ENCODE measurements at regions not wholly inside any gene's neighbourhood (a gene's known extent, or its start where the extent isn't known, plus 50 kb on each side); places are given as distances from the start of the nearest gene placed in this dataset.
A peak's percentile ranks its signal among the peaks of the same experiment; 100 is the strongest.

DNA sequence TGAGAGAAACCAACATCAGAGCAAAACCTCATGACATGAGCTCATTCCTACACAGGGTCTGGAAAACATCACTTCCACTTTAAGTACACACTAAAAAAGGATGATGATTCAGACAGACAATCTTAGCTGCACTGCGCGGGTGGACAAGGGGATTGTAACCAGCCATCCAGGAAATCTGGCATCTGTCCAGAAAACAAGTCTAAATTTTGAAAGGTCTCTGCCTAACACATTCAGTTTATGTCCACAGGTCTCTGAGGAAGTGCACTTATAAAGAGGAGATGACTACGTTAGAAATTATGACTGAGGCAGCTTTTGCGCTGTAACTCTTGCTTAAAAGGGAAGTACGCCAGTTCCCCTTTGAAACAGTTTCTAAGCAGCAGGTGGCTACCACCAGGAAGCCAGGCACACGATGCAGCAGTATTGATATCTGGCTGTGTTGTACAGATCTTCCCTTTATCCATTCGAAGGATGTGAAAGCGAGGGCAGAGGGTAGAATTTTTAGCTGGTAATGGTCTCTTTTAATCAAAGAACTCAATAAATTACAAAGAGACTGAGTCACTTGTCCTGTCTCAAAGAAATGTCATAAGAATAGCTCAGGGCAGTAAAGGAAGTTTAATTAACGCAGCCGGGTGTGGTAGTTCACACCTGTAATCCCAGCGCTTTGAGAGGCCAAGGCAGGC lies 128.0 kb downstream of the SETD4 start:
- TF ChIP-seq POLR2A (IDR thresholded peaks at IDR 0.05; ENCODE audit: extremely low read depth, insufficient read length) (no peak), MYC (IDR thresholded peaks at IDR 0.05; ENCODE audit: low read depth, low read length) (peak; percentile 67)
- TF ChIP-seq, protein P1, sequence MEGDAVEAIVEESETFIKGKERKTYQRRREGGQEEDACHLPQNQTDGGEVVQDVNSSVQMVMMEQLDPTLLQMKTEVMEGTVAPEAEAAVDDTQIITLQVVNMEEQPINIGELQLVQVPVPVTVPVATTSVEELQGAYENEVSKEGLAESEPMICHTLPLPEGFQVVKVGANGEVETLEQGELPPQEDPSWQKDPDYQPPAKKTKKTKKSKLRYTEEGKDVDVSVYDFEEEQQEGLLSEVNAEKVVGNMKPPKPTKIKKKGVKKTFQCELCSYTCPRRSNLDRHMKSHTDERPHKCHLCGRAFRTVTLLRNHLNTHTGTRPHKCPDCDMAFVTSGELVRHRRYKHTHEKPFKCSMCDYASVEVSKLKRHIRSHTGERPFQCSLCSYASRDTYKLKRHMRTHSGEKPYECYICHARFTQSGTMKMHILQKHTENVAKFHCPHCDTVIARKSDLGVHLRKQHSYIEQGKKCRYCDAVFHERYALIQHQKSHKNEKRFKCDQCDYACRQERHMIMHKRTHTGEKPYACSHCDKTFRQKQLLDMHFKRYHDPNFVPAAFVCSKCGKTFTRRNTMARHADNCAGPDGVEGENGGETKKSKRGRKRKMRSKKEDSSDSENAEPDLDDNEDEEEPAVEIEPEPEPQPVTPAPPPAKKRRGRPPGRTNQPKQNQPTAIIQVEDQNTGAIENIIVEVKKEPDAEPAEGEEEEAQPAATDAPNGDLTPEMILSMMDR (IDR thresholded peaks at IDR 0.05; ENCODE audit: low read depth, low read length), result no peak
- TF ChIP-seq, protein P2, sequence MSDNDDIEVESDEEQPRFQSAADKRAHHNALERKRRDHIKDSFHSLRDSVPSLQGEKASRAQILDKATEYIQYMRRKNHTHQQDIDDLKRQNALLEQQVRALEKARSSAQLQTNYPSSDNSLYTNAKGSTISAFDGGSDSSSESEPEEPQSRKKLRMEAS (IDR thresholded peaks at IDR 0.05; ENCODE audit: low read depth, low read length), result peak; percentile 81
- H3K4me3 ChIP-seq (ENCODE audit: low read depth, low read length), result no peak overlapping the region
- peak; percentile 94 for DNase-seq (ENCODE audit: low read depth)

DNA sequence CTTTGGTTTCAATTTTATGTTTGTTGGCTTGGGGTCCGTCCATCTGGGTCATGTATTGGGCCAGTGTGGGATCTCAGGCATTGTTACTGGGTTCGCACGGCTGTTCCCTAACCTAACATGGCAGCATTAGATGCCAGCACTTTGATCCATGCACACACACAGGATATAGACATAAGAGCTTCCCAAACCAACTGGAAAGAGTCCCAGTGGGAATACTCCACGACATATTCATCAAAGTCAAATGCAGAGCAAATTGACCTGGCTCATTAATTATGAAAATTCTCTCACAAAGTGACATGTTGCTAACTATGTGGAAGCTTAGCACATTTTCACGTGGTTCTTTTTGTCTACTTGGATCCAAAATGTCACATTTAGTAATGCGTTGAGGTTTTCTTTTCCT lies 130.4 kb downstream of the SETD4 start:
- no peak overlapping the region for H3K4me3 ChIP-seq (ENCODE audit: low read depth, low read length)
- TF ChIP-seq, protein P2 (IDR thresholded peaks at IDR 0.05; ENCODE audit: low read depth, low read length), result no peak
- TF ChIP-seq MYC (IDR thresholded peaks at IDR 0.05; ENCODE audit: low read depth, low read length), result no peak
- TF ChIP-seq, protein P1 (IDR thresholded peaks at IDR 0.05; ENCODE audit: low read depth, low read length), result no peak
- TF ChIP-seq POLR2A (IDR thresholded peaks at IDR 0.05; ENCODE audit: extremely low read depth, insufficient read length), result no peak
- no peak for DNase-seq (ENCODE audit: low read depth)

DNA sequence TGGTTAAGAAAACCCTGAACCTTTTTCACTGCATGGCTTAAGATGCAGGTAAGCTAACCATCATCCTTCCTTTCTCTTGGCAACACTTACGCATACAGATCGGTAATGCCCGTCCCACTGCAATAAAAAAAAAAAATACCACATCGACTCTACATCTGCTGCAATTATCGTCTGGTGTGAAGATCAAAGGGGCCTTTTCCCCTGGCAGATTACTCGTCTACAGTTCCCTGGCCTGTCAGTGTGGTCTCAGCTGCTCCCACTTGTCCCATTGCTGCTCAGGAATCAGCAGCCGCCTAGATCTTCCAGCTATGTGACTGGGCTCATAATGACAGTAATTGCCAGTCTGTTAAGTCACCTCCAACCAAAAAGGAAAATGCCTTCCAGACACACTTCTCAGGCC lies 133.1 kb downstream of the SETD4 start:
- no peak overlapping the region for H3K4me3 ChIP-seq (ENCODE audit: low read depth, low read length)
- TF ChIP-seq POLR2A (IDR thresholded peaks at IDR 0.05; ENCODE audit: extremely low read depth, insufficient read length) (no peak), MYC (IDR thresholded peaks at IDR 0.05; ENCODE audit: low read depth, low read length) (no peak)
- TF ChIP-seq, protein P2 (IDR thresholded peaks at IDR 0.05; ENCODE audit: low read depth, low read length), result no peak
- TF ChIP-seq, protein P1 (IDR thresholded peaks at IDR 0.05; ENCODE audit: low read depth, low read length), result no peak
- no peak for DNase-seq (ENCODE audit: low read depth)

DNA sequence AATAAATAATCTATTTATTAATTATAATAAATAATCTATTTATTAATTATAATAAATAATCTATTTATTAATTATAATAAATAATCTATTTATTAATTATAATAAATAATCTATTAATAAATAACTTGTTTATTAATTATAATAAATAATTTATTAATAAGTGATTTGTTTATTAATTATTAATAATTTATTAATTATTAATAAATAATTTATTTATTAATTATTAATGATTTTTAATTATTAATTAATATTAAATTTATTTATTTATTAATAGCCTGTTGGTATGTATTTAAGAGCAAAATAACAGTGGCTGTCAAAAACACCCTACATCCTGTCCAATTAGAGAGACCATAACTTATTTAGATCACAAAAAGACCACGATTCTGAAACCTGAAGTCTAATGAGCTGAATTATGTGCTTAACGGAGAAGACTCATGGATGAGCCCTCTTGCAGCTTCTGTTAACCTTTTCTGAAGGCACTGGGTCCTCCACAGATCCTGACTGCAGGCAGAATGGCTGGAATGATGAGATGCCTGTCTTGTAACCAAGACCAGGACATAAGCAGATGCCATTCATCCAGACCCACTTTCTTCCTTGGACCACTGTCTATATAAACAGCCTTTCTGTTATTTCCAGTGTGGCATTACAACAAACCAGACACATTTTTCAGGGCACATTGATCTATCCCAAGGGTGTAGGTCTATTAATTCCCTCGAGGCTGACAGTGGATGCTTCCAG lies 134.2 kb downstream of the SETD4 start:
- no peak for TF ChIP-seq MYC (IDR thresholded peaks at IDR 0.05; ENCODE audit: low read depth, low read length)
- TF ChIP-seq, protein P1 (IDR thresholded peaks at IDR 0.05; ENCODE audit: low read depth, low read length), result no peak
- TF ChIP-seq, protein P2 (IDR thresholded peaks at IDR 0.05; ENCODE audit: low read depth, low read length), result no peak
- TF ChIP-seq POLR2A (IDR thresholded peaks at IDR 0.05; ENCODE audit: extremely low read depth, insufficient read length), result no peak
- H3K4me3 ChIP-seq (ENCODE audit: low read depth, low read length), result no peak overlapping the region
- no peak for DNase-seq (ENCODE audit: low read depth)

DNA sequence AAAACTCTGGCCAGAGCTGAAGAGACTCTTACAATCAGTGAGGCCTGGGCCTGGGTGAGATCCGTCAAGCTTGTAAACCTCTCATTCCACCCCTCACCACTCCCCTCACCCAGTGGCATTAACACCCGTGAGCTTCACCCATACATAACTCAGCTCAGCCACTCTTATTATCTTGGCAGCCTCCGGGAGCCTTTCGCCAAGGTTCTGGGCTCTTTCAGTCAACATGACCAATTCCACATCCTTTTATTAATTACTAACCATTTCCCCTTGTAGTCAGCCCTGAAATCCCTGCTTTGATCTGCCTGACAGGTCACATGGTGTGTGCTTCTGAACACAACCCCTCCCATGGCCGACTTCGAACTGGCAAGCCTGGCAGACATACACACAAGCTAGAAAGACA lies 134.8 kb downstream of the SETD4 start:
- peak; percentile 51 for DNase-seq (ENCODE audit: low read depth)

More for the DNA sequence above, 134.8 kb downstream of the SETD4 start:
- no peak overlapping the region for H3K4me3 ChIP-seq (ENCODE audit: low read depth, low read length)
- TF ChIP-seq MYC (IDR thresholded peaks at IDR 0.05; ENCODE audit: low read depth, low read length) (no peak), POLR2A (IDR thresholded peaks at IDR 0.05; ENCODE audit: extremely low read depth, insufficient read length) (no peak)
- TF ChIP-seq, protein P2 (IDR thresholded peaks at IDR 0.05; ENCODE audit: low read depth, low read length), result no peak
- TF ChIP-seq, protein P1 (IDR thresholded peaks at IDR 0.05; ENCODE audit: low read depth, low read length), result no peak
